ENCODE measurements at regions not wholly inside any gene's neighbourhood (a gene's known extent, or its start where the extent isn't known, plus 50 kb on each side); places are given as distances from the start of the nearest gene placed in this dataset.

- TF ChIP-seq ZNF114 (CRISPR knock-in tag; IDR thresholded peaks at IDR 0.05) (no peak), REST (IDR thresholded peaks at IDR 0.05; ENCODE audit: unreplicated experiment) (no peak), POLR2AphosphoS5 (IDR thresholded peaks at IDR 0.05; ENCODE audit: low read depth) (no peak), ETS1 (IDR thresholded peaks at IDR 0.05) (no peak), EZH2phosphoT487 (IDR thresholded peaks at IDR 0.05; ENCODE audit: unreplicated experiment) (no peak), NANOG (IDR thresholded peaks at IDR 0.05; ENCODE audit: borderline replicate concordance) (no peak), JUNB (IDR thresholded peaks at IDR 0.05; ENCODE audit: unreplicated experiment) (no peak), CTCF (conservative IDR thresholded peaks at IDR 0.05; ENCODE audit: low read depth in 2 of 2) (no peak), EZH2 (IDR thresholded peaks at IDR 0.05; ENCODE audit: low read depth, unreplicated experiment) (no peak), STAT1 (IDR thresholded peaks at IDR 0.05; ENCODE audit: unreplicated experiment) (no peak)
Measured at GRCh38 chr22:47571616-47572015, 809.2 kb downstream of the TBC1D22A start (continued).

GRCh38 chr22:47570851-47571250, 808.4 kb downstream of the TBC1D22A start:
- no peaks in the 10 kb centered on the region for H3K9me2 ChIP-seq (ENCODE audit: insufficient read depth)
- TF ChIP-seq ZNF462 (CRISPR knock-in tag; IDR thresholded peaks at IDR 0.05) = no peak
- TF ChIP-seq CREB1 (CRISPR knock-in tag; IDR thresholded peaks at IDR 0.05; ENCODE audit: low read depth) = no peak
- TF ChIP-seq NANOG (IDR thresholded peaks at IDR 0.05; ENCODE audit: borderline replicate concordance) = no peak
- no peak for TF ChIP-seq ZNF331 (CRISPR knock-in tag; IDR thresholded peaks at IDR 0.05; ENCODE audit: low read depth)

More at GRCh38 chr22:47570851-47571250, 808.4 kb downstream of the TBC1D22A start:
- Histone ChIP-seq H3K36me3 (ENCODE audit: insufficient read depth) (peaks cover 4% of the 10 kb centered on the region), H4K20me1 (replicated peaks; ENCODE audit: insufficient read depth) (no peaks in the 10 kb centered on the region), H3K4me1 (ENCODE audit: insufficient read depth) (no peaks in the 10 kb centered on the region), H3K79me2 (replicated peaks; ENCODE audit: insufficient read depth) (no peaks in the 10 kb centered on the region), H3K4me3 (no peak overlapping the region), H2AFZ (no peak overlapping the region), H3F3A (replicated peaks; ENCODE audit: low read depth) (no peaks in the 10 kb centered on the region), H3K27ac (ENCODE audit: low read depth) (no peak overlapping the region), H3K4me2 (no peak overlapping the region), H3K27me3 (ENCODE audit: insufficient read depth) (no peaks in the 10 kb centered on the region)
- H3K4me3 Mint-ChIP-seq = no peak overlapping the region
- peaks cover 7% of the 10 kb centered on the region for H3K27me3 Mint-ChIP-seq (ENCODE audit: insufficient read depth, low read depth, poor library complexity)
- no peak for DNase-seq (ENCODE audit: low spot score)
- no peaks in the 10 kb centered on the region for H3K4me1 Mint-ChIP-seq
- H3K36me3 Mint-ChIP-seq (ENCODE audit: low read depth) = peaks cover 51% of the 10 kb centered on the region
- no peak overlapping the region for H3K27ac Mint-ChIP-seq
- H3K9me3 Mint-ChIP-seq = peaks cover 100% of the 10 kb centered on the region
- ATAC-seq = no peak

All from GM23338 (cell line).